GM12878 (cell line): ENCODE measurements at regions not wholly inside any gene's neighbourhood (a gene's known extent, or its start where the extent isn't known, plus 50 kb on each side); places are given as distances from the start of the nearest gene placed in this dataset.

Experiments used
- BACH1 ChIP-seq: fragments of 450-650 bp; IDR thresholded peaks from 2 replicates; pipeline ENCODE4 v1.6.1; 2017; ENCODE audit warnings: mild to moderate bottlenecking, borderline replicate concordance
- CTCF ChIP-seq, 3 experiments: IDR thresholded peaks in 2 of 3; conservative IDR thresholded peaks in 1 of 3; 2 replicates each; pipeline ENCODE4 v1.5.1; 2011; ENCODE audit warnings: low read depth in 3 of 3, low read length in 3 of 3, mild to moderate bottlenecking in 3 of 3, control low read depth in 2 of 3, moderate library complexity in 2 of 3, inconsistent platforms in 1 of 3, mixed read lengths in 1 of 3; ENCODE audit not compliant: control insufficient read depth in 2 of 3, insufficient read depth in 1 of 3; ENCODE audit errors: extremely low read depth in 1 of 3
- EZH2 ChIP-seq: IDR thresholded peaks from 2 replicates; pipeline ENCODE4 v1.6.1; 2012; ENCODE audit warnings: low read depth, mild to moderate bottlenecking, control low read depth, inconsistent platforms, low read length, borderline replicate concordance; ENCODE audit not compliant: control insufficient read depth
- POLR2A ChIP-seq: IDR thresholded peaks from 2 replicates; pipeline ENCODE4 v1.6.1; 2011; ENCODE audit warnings: low read depth, mild to moderate bottlenecking, low read length
- RBBP5 ChIP-seq: fragments of 200-600 bp; sonication (generic); conservative IDR thresholded peaks from 2 replicates; pipeline ENCODE4 v1.6.1; 2016
- SRF ChIP-seq, 2 experiments: IDR thresholded peaks; 2 replicates each; pipeline ENCODE4 v1.6.1; 2011; ENCODE audit warnings: low read depth in 2 of 2, low read length in 2 of 2, mild to moderate bottlenecking in 1 of 2, moderate library complexity in 1 of 2
- TAF1 ChIP-seq: IDR thresholded peaks from 2 replicates; pipeline ENCODE4 v1.6.1; 2011; ENCODE audit warnings: mild to moderate bottlenecking, low read depth, low read length, borderline replicate concordance
- ZNF274 ChIP-seq: IDR thresholded peaks from one replicate; pipeline ENCODE4 v1.8.0; 2011; ENCODE audit not compliant: insufficient read length, insufficient read depth

- TF ChIP-seq ZNF274, result no peak
- TF ChIP-seq CTCF (IDR thresholded peaks at IDR 0.05 in 2 of 3, conservative IDR thresholded peaks at IDR 0.05 in 1 of 3; ENCODE audit: control insufficient read depth in 2 of 3, extremely low read depth in 1 of 3, insufficient read depth in 1 of 3, low read depth in 3 of 3, low read length in 3 of 3), result no peak
- no peak for TF ChIP-seq BACH1
- no peak for TF ChIP-seq TAF1
- TF ChIP-seq RBBP5, result no peak
- no peak for TF ChIP-seq EZH2
- no peak for TF ChIP-seq SRF (IDR thresholded peaks at IDR 0.05; ENCODE audit: low read depth in 2 of 2, low read length in 2 of 2)
- TF ChIP-seq POLR2A, result no peak
Measured at GRCh38 chr10:70997236-70997635, 108.9 kb upstream of the PCBD1 start.
